ENCODE measurements at regions not wholly inside any gene's neighbourhood (a gene's known extent, or its start where the extent isn't known, plus 50 kb on each side); places are given as distances from the start of the nearest gene placed in this dataset.
"Not testable (repeated sequence)": the region's sequence is repeated elsewhere in the genome, so short reads cannot be mapped to it uniquely, and the experiment has no call there.

DNA sequence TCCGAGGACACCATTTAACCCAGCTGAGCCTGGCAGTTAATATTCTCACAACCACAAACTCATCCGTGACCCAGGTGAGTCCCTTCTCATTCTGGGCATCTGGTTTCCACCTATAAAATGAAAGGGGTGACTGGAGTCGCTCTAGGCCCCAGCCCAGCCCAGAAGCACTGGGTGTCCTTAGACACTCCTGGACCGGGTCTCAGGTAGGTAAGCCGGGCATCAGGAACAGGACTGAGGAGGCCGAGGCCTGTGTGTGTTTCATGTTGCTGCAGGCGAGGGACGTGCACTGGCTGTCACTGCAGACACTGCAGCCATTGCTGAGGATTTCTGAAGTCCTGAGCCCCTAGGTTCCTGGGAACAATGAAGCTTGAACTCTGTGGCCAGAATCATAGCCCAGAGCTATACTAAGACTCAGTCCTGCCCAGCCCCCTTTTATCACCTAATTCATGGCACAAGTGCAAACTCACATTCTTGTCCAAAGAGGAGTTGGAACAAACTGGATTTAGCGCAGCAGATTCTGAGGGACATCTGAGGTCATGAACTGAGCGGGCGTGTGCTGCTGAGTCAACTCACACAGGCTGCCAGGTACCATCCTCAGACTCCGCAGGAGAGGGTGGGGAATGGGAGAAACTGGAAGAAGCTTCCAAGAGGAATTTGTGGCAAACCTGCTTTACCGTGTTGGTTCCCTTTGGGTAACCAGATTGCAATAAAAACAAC, 184.9 kb downstream of the FAM43A start:
- Mint-ChIP-seq H3K27ac (no peak overlapping the region), H3K9me3 (no peaks in the 10 kb centered on the region), H3K36me3 (ENCODE audit: low read depth) (no peaks in the 10 kb centered on the region), H3K4me3 (no peak overlapping the region), H3K4me1 (ENCODE audit: low read depth) (no peaks in the 10 kb centered on the region), H3K27me3 (ENCODE audit: insufficient read depth) (peaks cover 7% of the 10 kb centered on the region)
- intact Hi-C loops (cut with micrococcal nuclease) = no loop called here
- DNase-seq (ENCODE audit: low spot score) = no peak

DNA sequence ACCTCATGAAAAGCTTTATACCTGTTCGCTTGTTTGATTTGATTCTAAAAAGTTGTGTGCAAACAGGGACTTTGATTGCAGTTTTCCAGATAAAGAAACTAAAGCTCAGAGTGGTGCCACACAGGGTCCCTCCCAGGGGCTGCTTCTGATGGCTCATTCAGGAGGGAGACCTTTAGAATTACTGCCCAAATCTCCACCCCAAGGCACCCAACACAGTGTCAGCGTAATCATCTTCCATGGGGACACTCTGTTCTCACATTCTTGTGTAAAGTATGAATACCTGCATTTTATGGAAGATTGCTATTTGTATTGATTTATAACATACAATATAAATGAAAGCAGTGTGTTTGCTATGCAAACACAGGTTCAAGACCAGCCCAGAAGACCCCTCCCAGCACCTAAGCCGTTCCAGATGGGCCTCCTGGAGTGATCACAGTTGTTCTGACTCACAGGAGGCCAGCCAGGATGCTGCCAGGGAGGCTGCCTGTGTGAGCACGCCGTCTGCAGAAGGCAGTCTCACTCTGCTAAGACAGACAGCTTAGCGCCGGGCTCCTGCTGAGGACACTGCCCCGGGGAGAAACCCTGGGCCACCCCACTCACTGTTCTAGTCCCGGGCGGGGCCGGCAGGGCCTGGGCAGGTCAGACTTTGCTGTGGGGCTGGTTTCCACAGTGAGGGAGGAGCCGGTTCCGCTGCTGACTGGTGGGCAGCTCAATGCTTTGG, 185.6 kb downstream of the FAM43A start:
- H3K36me3 Mint-ChIP-seq (ENCODE audit: low read depth) = no peaks in the 10 kb centered on the region
- no peaks in the 10 kb centered on the region for H3K4me1 Mint-ChIP-seq (ENCODE audit: low read depth)
- H3K27ac Mint-ChIP-seq = no peak overlapping the region
- no peaks in the 10 kb centered on the region for H3K9me3 Mint-ChIP-seq
- intact Hi-C loops (cut with micrococcal nuclease) = no loop called here
- no peak overlapping the region for H3K4me3 Mint-ChIP-seq
- no peak for DNase-seq (ENCODE audit: low spot score)
- H3K27me3 Mint-ChIP-seq (ENCODE audit: insufficient read depth) = peaks cover 7% of the 10 kb centered on the region

GRCh38 chr3:194871864-194872668, 186.4 kb downstream of the FAM43A start:
- DNase-seq (ENCODE audit: low spot score) = no peak
- intact Hi-C loops (cut with micrococcal nuclease) = no loop called here
- Mint-ChIP-seq H3K4me3 (no peak overlapping the region), H3K4me1 (ENCODE audit: low read depth) (no peaks in the 10 kb centered on the region), H3K27ac (no peak overlapping the region), H3K9me3 (no peaks in the 10 kb centered on the region), H3K36me3 (ENCODE audit: low read depth) (no peaks in the 10 kb centered on the region), H3K27me3 (ENCODE audit: insufficient read depth) (peaks cover 7% of the 10 kb centered on the region)

DNA sequence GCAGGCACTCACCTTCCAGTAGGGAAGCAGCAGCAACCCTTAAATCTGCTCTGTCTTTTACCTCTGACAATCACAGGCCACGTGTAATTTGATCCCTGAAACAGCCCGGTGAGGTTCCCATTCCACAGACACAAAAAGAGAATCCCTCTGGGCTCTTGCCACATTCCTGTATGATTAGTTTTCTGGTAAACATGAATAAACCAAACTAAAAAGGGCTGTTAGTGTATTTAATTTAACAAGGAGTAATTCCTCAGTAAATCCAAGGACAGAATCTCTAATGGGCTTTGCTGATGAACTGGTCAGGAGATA, 186.9 kb downstream of the FAM43A start:
- DNase-seq (ENCODE audit: low spot score) = no peak
- Mint-ChIP-seq H3K27me3 (ENCODE audit: insufficient read depth) (peaks cover 4% of the 10 kb centered on the region), H3K36me3 (ENCODE audit: low read depth) (no peaks in the 10 kb centered on the region), H3K27ac (no peak overlapping the region), H3K4me3 (no peak overlapping the region), H3K9me3 (no peaks in the 10 kb centered on the region), H3K4me1 (ENCODE audit: low read depth) (no peaks in the 10 kb centered on the region)
- intact Hi-C loops (cut with micrococcal nuclease) = no loop called here

- not testable (repeated sequence) for H3K4me1 Mint-ChIP-seq (ENCODE audit: low read depth)
Measured at GRCh38 chr3:194873474-194873873, 187.8 kb downstream of the FAM43A start.

GRCh38 chr3:194874206-194874605, 188.5 kb downstream of the FAM43A start:
- H3K36me3 Mint-ChIP-seq (ENCODE audit: low read depth) = no peaks in the 10 kb centered on the region

More at GRCh38 chr3:194873474-194873873, 187.8 kb downstream of the FAM43A start:
- DNase-seq (ENCODE audit: low spot score); H3K36me3 Mint-ChIP-seq (ENCODE audit: low read depth); H3K4me3 Mint-ChIP-seq; H3K9me3 Mint-ChIP-seq; H3K27me3 Mint-ChIP-seq (ENCODE audit: insufficient read depth); intact Hi-C loops (cut with micrococcal nuclease); H3K27ac Mint-ChIP-seq: not testable (repeated sequence)

GRCh38 chr3:194874783-194875182, 189.1 kb downstream of the FAM43A start:
- Mint-ChIP-seq H3K4me3 (no peak overlapping the region), H3K9me3 (no peaks in the 10 kb centered on the region), H3K27me3 (ENCODE audit: insufficient read depth) (peaks cover 2% of the 10 kb centered on the region), H3K4me1 (ENCODE audit: low read depth) (peaks cover 6% of the 10 kb centered on the region), H3K36me3 (ENCODE audit: low read depth) (no peaks in the 10 kb centered on the region), H3K27ac (no peak overlapping the region)
- intact Hi-C loops (cut with micrococcal nuclease) = no loop called here
- DNase-seq (ENCODE audit: low spot score) = no peak

More at GRCh38 chr3:194874206-194874605, 188.5 kb downstream of the FAM43A start:
- no peak overlapping the region for H3K4me3 Mint-ChIP-seq
- H3K9me3 Mint-ChIP-seq = no peaks in the 10 kb centered on the region
- intact Hi-C loops (cut with micrococcal nuclease) = no loop called here
- no peaks in the 10 kb centered on the region for H3K27me3 Mint-ChIP-seq (ENCODE audit: insufficient read depth)
- peaks cover 1% of the 10 kb centered on the region for H3K4me1 Mint-ChIP-seq (ENCODE audit: low read depth)
- no peak for DNase-seq (ENCODE audit: low spot score)
- H3K27ac Mint-ChIP-seq = no peak overlapping the region

DNA sequence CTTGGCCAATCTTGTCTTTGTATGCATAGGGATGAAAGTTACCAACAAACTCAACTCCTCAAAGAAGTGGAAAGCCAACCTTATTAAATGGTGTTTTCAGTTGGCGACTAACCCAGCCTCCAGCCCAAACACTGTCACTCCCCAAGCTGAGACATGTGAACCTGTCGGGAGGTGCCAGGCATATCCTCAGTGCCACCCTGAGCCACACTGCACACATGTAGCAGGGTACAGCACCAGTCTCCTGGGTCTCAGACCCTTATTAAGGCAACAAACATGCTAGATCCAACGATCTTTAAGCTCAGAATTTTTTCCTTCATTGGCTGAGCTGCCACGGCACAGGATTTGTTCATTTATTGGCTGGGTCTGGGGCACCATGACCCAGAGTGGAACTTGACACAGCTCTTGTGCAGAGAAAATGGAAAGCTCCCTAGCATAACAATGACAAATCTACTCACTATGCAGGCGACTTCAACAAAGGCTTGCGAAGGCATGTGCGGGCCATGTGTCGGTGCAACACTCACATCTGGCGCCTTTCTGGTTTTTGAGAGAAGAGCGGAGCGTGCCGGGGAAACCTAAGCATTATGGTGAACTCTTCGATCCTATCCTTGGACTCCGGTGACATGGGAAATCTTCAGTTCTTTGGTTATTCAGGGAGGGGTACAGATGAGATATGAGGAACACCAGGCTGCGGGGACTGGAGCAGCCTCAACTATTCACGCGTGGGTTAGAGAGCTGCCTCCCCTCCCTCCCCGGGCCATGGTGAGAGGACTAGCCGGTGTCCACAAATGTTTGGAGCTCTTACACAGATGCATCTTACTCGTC, 190.1 kb downstream of the FAM43A start:
- Mint-ChIP-seq H3K27ac (no peak overlapping the region), H3K27me3 (ENCODE audit: insufficient read depth) (peaks cover 2% of the 10 kb centered on the region), H3K4me1 (ENCODE audit: low read depth) (peaks cover 6% of the 10 kb centered on the region), H3K9me3 (no peaks in the 10 kb centered on the region), H3K36me3 (ENCODE audit: low read depth) (no peaks in the 10 kb centered on the region), H3K4me3 (no peak overlapping the region)
- DNase-seq (ENCODE audit: low spot score) = no peak
- intact Hi-C loops (cut with micrococcal nuclease) = no loop called here

DNA sequence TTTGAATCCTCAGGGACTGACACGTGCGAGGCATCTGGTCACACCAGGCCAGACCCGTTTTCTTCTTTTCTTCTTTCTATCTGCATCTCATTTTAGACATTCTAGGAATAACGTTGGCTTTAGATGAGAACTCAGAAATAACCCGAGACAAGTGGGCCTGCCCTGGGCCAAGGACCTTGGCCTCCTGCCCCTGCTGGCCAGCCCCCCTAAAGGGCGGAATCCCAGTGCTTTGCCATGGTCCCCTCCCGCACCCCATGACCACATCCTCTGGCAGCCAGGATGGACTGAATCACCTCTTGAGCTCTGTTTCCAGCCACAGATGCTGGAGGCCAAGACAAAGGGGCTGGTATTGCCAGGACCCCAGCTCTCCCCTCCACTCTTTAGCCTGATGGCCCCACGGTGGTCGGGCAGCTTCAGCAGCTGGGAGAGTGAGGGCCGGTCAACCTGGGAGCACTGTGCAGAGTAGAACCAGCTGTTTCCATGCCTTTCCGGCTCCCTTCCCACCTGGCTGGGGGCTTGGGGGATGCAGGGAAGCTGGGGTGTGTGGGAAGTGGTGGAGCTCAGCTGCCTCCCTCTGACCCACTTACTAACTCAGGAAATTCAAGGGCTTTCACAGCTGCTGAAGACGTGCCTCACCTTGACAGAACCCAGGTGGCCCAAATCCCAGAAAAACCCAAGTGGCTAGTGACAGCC, 190.9 kb downstream of the FAM43A start:
- Mint-ChIP-seq H3K36me3 (ENCODE audit: low read depth) (no peaks in the 10 kb centered on the region), H3K9me3 (no peaks in the 10 kb centered on the region), H3K4me3 (no peak overlapping the region), H3K27ac (no peak overlapping the region), H3K4me1 (ENCODE audit: low read depth) (peaks cover 6% of the 10 kb centered on the region), H3K27me3 (ENCODE audit: insufficient read depth) (peaks cover 2% of the 10 kb centered on the region)
- no peak for DNase-seq (ENCODE audit: low spot score)
- intact Hi-C loops (cut with micrococcal nuclease) = no loop called here

GRCh38 chr3:194877291-194878119, 191.8 kb downstream of the FAM43A start:
- H3K9me3 Mint-ChIP-seq = no peaks in the 10 kb centered on the region
- H3K4me1 Mint-ChIP-seq (ENCODE audit: low read depth) = peaks cover 6% of the 10 kb centered on the region
- H3K36me3 Mint-ChIP-seq (ENCODE audit: low read depth) = no peaks in the 10 kb centered on the region
- intact Hi-C loops (cut with micrococcal nuclease) = no loop called here
- H3K4me3 Mint-ChIP-seq = no peak overlapping the region
- peaks cover 2% of the 10 kb centered on the region for H3K27me3 Mint-ChIP-seq (ENCODE audit: insufficient read depth)
- H3K27ac Mint-ChIP-seq = no peak overlapping the region
- DNase-seq (ENCODE audit: low spot score) = no peak

- H3K4me1 Mint-ChIP-seq (ENCODE audit: low read depth) = peaks cover 6% of the 10 kb centered on the region
- intact Hi-C loops (cut with micrococcal nuclease) = no loop called here
- H3K4me3 Mint-ChIP-seq = no peak overlapping the region
- H3K36me3 Mint-ChIP-seq (ENCODE audit: low read depth) = no peaks in the 10 kb centered on the region
- H3K9me3 Mint-ChIP-seq = peaks cover 5% of the 10 kb centered on the region
- H3K27ac Mint-ChIP-seq = no peak overlapping the region
- H3K27me3 Mint-ChIP-seq (ENCODE audit: insufficient read depth) = peaks cover 2% of the 10 kb centered on the region
- DNase-seq (ENCODE audit: low spot score) = no peak
Measured at GRCh38 chr3:194879126-194879877, 193.6 kb downstream of the FAM43A start.
